BE2C (cell line): ENCODE measurements at regions not wholly inside any gene's neighbourhood (a gene's known extent, or its start where the extent isn't known, plus 50 kb on each side); places are given as distances from the start of the nearest gene placed in this dataset.

ENCODE experiments used
- DNase-seq: peaks from one replicate; pipeline ENCODE4 v3.0.0-alpha.2; 2020
- H3K27me3 ChIP-seq: fragments of 250-450 bp; sonication (Bioruptor Pico); 2 replicates; pipeline ENCODE4 v1.5.1; 2020; ENCODE audit warnings: mild to moderate bottlenecking
- H3K36me3 ChIP-seq: fragments of 250-450 bp; sonication (Bioruptor Pico); 2 replicates; pipeline ENCODE4 v1.5.1; 2020; ENCODE audit warnings: mild to moderate bottlenecking
- H3K4me1 ChIP-seq: fragments of 250-450 bp; sonication (Bioruptor Pico); 2 replicates; pipeline ENCODE4 v1.5.1; 2020
- H3K4me3 ChIP-seq: 2 replicates; pipeline ENCODE4 v1.5.1; 2011; ENCODE audit warnings: low read depth, low read length
- H3K9me3 ChIP-seq: fragments of 250-450 bp; sonication (Bioruptor Pico); 2 replicates; pipeline ENCODE4 v1.5.1; 2020
- CTCF ChIP-seq: IDR thresholded peaks from 2 replicates; pipeline ENCODE4 v1.5.1; 2012; ENCODE audit warnings: mild to moderate bottlenecking, low read depth, low read length

- no peak for TF ChIP-seq CTCF
- no peaks in the 10 kb centered on the region for H3K27me3 ChIP-seq
- no peaks in the 10 kb centered on the region for H3K4me1 ChIP-seq
- no peak for DNase-seq
- no peaks in the 10 kb centered on the region for H3K36me3 ChIP-seq
- no peak overlapping the region for H3K4me3 ChIP-seq
- H3K9me3 ChIP-seq: peaks cover 3% of the 10 kb centered on the region; the same call in 1 of the 2 replicates
These were observed 4747.7 kb upstream of the OR11H1 start for GRCh38 chr22:10780281-10780680.

GRCh38 chr22:10781571-10782403 lies 4746.2 kb upstream of the OR11H1 start:
- no peak for DNase-seq
- no peak for TF ChIP-seq CTCF
- H3K4me3 ChIP-seq: no peak overlapping the region
- no peaks in the 10 kb centered on the region for H3K27me3 ChIP-seq
- H3K9me3 ChIP-seq: peaks cover 3% of the 10 kb centered on the region; the same call in 1 of the 2 replicates
- H3K36me3 ChIP-seq: no peaks in the 10 kb centered on the region
- no peaks in the 10 kb centered on the region for H3K4me1 ChIP-seq
